NOMO-1 (cell line): ENCODE measurements at regions not wholly inside any gene's neighbourhood (a gene's known extent, or its start where the extent isn't known, plus 50 kb on each side); places are given as distances from the start of the nearest gene placed in this dataset.

Experiments
- DNase-seq, 2 experiments: peaks; one replicate each; lab custom pipeline; 2025; ENCODE audit not compliant: unreplicated experiment in 2 of 2; lab: John Stamatoyannopoulos, UW

DNA sequence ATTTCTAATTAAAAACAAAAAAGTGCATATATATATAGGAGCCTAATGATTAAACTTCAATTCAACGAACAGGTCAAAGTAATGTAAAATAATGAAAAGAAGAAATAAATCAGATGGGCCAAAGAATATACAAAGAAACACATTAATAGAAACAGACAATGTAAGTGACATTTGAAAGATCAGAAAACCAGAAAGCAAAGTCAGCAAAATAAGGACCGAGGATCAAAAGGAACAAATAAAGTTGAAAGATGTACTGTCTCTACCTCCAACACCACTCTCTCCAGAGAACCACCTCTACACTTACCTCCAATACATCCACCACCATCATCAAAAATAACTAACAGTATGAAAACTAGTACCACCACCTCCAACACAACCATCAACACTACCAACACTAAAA, 1226.3 kb upstream of the NCAM2 start:
- no peak for DNase-seq

DNA sequence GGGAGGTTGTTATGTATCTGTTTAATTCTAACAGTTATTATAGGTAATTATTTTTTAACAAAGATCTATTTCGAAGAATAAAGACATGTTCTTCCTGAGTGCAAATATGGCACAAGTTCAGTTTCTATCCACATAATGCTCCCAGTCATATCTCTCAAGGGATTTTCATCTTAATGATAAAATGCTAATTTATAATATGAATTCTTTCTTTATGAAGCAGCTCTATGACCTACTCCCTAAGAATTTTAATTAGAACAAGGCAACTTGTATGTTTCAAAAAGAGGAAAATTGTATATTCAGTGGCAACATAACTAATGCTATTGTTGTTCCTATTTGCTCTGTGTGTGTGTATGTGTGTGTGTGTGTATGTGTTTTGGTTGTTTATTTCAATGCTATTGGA, 1222.1 kb upstream of the NCAM2 start:
- DNase-seq = no peak

DNA sequence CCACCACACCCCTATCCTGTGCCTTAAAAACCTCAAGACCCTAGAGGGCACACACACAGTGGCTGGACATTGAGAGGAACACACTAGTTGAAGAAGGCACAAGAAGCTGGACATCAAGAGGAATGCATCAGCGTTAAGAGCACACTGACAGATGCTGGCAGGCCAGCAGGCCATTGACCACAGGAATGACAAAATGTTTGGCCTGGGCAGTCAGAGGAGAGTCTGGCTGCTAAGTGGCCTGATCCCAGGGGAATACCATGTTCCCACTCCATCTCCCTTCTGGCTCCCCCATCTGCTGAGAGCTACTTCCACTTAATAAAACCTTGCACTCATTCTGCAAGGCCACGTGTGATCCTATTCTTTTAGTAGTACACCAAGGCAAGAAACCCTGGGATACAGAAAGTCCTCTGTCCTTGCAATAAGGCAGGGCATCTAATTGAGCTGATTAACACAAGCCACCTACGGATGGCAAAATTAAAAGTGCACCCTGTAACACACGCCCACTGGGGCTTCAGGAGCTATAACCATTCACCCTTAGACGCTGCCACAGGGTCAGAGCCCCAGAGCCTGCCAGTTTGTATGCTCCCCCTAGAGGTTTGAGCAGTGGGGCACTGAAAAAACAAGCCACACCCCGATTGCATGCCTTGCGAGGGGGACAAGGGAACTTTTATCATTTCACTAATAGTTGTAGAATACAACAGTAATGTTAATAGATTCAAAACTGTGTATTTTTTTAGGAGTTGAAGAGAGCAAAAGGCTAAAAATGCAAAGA, 1216.1 kb upstream of the NCAM2 start:
- DNase-seq = no peak

DNA sequence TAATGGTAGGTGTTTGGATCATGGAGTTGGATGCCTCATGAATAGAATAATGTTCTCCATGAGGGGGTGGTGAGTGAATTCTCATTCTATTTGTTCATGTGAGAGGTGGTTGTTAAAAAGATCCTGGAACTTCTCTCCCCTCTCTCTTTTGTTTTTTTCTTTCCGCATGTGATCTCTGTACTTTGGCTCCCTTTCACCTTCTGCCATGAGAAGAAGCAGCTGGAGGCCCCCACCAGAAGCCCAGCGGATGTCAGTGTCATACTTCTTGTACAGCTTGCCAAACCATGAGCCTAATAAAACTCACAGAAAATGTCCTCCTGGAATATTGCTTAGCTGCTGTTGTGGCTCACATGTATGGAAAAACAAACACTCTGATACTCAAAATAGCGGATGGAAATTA, 1212.3 kb upstream of the NCAM2 start:
- DNase-seq = no peak

DNA sequence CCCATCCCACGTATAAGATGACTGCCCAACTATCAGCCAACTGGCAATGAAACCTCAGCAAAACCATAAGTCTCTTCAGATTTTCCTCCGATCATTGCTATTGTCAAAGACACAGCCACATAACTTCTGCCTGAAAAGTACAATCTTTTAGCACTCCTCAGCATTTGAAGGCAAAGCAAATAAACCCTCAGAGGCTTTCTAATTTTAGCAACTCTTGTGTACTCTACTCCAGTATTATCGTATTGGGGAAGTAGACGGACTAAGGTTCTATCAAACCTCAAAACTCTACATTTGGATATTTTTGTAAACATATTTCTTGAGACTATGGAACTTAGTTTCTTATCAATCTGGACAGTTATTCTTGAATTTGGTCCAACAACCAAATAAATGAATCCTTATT, 1206.2 kb upstream of the NCAM2 start:
- DNase-seq = no peak

DNA sequence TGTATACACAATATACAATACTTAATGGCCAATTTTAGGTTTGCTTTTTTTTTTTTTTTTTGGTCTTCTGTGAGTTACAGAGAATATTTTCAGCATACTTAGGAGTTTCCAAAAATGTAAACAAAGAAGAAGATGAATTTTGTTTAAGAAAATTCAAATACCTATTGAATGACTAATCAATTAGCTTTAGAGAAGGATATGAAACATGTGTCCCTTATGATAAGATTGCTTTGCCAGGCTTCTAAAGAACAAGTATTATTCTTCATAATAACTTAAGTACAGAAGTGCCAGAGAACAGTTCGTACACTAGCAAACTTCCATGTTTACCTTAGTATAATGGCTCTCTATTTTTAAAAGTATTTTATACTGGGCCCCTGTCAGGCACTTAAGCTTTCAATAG, 1191.0 kb upstream of the NCAM2 start:
- DNase-seq = no peak

DNA sequence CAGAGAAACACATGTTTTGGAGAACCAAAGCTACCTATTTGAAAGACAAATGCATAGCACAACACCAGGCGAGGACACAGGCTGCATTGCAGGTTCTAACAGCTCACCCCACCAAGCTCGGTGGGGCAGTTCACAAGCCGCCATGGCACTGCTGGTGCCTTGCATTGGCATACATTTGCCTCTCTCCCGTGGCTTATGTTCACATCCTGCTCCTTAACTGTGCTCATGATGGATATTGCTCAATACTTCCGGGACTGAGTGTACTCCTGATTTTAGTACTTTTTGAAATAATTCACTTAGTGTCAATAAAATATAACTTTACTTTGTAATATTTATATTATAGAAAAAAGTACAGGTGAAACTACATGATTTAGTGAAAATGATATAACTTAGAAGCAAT, 1187.4 kb upstream of the NCAM2 start:
- DNase-seq = no peak

DNA sequence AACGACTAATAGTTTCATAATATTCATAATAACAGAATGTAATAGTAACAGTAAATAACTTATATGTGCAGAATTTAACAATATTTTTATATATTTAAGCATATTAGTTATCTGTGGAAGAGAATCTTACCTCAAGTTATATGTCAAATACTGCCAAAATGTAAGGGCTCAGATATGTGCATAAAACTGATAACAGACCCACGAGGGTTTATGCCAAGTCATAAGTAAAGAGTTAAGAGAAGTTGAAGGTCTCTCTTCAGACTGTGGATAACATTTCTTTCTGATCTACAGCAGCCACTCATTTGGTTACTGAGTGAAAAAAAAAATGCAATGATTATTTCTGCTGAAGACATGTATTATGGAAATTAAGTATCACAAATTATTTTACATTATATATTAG, 1167.8 kb upstream of the NCAM2 start:
- no peak for DNase-seq

DNA sequence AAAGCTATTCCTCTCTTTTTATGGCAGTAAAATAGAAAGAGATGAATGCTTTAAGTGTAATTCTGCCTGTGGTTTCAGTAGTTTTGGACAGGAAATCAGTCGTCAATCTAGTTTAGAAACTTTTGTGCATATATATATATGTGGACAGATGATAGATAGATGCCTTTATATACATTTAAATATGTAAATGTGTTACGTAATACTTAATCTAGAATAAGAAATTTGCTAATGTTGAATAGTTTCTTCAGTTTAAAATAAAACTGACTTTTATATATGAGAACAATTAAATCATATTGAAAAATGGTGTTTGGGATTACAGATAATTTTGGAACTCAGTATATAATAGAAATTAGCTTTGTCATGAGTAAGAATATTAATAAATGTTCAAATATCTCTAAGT, 1165.7 kb upstream of the NCAM2 start:
- no peak for DNase-seq

DNA sequence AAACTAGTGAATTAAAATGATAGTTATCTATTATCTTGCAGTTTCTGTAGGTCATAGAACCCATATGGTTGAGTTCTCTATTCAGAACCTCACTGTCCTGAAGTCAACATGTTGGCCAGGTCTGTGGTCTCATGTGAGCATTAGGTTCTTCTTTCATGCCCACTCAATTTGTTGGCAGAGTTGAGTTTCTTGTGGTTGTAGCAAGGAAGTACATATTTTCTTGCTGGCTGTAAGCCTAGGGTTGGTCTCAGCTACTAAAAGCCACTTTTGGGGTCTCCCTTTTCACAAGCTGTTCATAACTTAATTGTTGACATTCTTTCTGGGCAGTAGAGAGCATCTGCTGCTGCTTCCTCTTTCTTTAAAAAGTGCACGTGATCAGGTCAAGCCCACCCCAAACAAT, 1165.1 kb upstream of the NCAM2 start:
- no peak for DNase-seq

DNA sequence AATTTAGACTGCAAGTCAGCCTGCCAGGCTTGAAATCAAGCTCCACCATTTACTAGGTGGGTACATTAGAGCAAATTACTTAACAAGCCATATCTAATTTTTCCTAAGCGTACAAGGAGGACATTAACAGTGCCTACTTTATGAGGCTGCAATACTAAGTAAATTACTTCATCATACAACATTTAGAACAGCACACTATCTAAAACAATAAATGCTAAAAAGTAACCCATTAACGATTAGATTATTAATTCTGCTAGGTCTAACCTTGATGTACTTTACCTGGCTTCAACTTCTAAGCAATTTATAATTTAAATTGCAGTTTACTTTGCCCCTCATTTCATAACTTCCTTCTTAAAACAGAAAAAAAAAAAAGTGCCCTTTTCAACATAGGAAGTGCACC, 1155.6 kb upstream of the NCAM2 start:
- DNase-seq = no peak

DNA sequence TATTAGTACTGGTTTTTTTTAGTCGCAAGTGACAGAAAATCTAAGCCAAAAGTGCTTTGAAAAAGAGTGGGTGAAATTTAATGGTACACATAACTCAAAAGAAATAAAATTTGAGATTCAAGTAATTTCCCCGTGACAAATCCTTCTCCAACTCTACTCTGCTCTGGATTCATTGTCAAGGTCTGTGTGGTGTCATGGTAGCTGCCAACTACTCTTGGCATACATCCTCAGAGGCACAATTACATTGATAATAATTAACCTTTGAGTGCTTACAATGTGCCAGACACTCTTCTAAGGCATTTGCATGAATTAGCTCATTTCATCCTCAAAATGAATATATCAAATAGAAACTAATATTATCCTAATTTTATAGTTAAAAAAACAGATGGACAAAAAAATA, 1153.9 kb upstream of the NCAM2 start:
- DNase-seq = no peak

DNA sequence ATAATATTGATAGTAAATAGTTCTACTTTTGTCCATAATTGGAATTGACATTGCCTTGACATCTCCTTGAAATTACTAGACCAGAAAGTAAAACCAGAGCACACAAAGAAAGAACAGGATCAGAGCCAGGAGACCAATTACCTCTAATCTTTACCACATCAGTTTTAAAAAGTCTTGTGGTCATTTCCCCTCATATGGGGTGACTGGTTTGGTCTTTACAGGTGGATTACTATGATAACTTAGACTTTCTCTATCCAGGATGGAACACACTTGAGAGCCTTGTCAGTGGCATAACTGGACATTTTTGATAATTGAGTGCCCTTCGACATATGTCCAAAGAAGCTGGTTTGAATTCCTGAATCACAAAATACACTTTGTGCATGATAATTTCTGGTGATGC, 1148.1 kb upstream of the NCAM2 start:
- DNase-seq = no peak

DNA sequence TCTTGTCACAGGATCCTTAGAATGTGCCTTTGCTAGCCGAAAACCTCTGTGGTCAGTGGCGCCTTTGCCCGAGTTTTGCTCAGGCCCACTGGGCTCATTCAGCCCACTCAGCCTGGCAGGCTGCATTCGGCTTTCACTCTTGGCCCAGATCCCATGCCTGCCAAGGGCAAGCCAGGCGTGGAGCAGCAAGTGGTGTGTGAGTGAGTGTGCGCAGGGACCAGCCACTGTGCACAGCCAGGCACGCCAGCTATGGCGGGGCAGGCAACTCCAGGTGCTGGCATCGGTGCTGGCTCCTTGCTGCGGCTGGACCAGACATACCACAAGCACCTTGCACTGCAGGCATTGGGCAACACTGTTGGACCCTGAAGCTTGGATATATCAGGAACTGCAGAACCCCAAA, 1145.1 kb upstream of the NCAM2 start:
- DNase-seq = no peak

DNA sequence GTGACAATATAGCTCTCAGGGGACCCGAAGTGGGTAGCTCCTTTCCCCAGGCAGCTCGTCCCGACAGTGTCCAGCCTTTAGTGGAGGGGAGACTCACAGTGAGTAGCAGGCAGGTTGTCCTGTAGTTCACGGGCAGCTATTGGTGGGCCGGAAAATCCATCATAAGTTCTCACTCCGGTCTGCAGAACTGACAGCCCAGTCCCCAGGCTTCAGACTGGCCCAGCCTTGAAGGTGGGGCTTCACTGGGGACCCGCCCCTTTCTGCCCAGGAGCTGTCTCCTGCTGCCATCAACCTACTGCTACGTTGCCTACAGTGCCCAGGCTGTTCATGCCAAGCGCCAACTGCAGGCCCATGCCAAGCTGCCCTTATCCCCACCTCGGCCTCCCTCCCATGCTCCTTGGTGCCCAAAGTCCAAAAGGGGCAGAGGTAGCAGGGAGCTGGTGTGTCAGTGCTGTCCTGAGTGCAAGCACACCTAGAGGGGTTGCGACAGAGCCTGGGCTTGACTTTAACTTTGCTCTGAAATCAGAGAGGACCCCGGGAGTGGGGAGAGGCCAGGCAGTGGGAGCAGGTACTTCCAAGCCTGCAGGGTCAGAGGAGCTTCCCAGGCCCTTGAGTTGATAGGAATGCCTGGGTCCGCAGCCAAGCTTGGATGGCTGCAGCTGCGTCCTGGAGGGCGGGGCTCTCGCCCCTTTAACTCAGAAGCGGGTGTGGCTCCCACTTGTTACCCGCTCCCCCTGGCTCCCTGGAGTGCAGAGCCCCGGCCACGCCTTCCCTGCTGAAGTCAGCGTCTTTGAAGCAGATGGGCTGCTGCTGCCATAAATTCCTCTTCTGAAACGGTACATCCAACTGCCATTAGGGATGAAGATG, 1144.3 kb upstream of the NCAM2 start:
- no peak for DNase-seq

DNA sequence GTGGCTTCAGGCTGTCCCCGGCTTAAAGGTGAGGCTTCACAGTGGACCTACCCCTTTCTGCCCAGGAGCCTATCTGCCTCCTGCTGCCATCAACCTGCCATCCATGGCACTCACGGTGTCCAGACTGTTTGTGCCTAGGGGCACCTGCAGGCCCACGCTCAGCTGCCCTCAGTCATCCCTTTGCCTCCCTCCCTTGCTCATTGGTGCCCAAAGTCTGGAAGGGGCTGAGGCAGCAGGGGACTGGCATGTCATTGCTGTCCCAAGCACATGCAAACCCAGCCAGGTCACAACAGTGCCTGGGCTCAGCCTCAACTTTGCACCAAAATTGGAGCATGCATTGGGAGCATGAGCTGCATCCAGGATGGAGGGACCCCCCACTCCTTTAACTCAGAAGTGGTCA, 1142.7 kb upstream of the NCAM2 start:
- DNase-seq = no peak

DNA sequence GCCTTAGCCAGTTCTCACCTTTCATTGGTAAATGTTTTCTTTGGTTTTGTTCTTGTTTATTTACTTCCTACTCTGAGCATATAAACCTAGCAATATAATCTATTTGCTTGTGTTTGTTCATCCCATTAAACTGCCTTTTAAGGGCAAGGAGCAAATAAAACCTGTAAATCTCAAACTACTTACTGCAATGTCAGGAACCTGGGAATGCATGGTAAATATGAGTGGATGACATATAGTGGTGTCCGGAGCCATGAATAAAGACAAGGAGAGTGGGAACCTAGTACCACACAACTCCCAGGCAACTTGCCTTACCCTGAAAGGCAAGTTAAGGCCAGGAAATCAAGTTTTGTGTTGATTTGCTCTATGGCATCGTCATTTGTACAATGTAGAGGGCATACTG, 1133.7 kb upstream of the NCAM2 start:
- no peak for DNase-seq

DNA sequence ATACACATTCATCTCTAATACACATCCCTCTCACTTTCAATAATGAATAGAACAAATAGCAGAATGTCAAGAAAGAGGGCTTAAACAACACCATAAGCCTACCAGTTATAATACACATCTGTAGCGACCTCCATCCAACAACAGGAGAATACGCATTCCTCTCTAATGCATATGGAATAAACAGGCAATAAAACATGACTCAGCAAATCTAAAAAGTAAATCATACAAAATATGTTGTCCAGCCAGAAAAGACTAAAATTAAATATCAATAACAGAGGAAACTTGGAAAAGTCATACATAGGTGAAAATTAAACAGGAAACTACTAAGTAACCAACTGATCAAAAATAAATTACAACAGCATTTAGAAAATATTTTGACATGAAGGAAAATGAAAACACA, 1127.5 kb upstream of the NCAM2 start:
- DNase-seq = no peak

DNA sequence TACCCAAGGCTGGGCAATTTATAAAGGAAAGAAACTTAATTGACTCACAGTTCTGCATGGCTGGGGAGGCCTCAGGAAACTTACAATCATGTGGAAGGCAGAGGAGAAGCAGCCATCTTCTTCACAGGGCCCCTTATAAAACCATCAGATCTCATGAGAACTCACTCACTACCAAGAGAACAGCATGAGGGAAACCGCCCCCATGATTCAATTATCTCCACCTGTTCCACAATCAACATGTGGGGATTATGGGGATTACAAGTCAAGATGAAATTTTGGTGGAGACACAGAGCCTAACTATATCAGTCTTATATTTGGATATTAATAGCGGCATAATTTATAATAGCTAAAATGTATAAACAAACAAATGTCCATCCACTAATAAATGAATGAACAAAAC, 1123.7 kb upstream of the NCAM2 start:
- DNase-seq = no peak

DNA sequence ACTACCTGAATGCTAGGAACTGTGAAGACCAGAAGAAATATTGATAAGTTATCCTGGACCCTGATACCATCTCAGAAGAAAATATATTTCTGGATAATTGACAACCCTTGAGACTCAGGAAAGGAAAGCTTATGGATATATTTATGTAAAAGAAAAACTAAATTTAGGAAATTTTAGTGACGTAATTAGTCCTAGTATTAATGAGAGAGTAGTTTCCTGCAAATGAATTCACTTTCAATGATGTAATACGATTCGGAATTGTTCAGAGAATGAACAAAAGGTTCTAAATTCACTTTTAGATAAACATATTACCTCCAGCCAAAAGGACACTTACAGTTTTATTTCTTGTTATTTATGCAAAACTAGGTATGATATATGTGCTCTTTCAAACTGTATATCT, 1120.1 kb upstream of the NCAM2 start:
- DNase-seq = no peak

DNA sequence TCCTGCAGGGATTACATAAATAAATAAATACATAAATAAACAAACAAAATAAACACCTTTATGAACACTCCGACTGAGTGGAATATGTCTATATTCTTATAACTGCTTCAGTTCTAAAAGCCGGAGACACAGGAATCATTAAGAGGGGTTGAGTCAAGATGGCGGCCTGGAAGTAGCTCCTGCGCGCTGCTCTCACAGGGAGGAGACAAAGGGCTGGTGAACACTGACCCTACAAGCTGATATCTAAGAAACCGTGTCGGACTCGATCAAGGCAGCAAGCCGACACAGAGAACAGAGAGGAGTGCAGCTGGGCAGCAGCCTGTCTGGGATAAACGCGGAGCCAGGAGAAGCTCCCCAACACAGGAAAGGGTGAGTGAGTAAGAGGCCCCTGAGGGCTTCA, 1098.6 kb upstream of the NCAM2 start:
- DNase-seq = no peak

DNA sequence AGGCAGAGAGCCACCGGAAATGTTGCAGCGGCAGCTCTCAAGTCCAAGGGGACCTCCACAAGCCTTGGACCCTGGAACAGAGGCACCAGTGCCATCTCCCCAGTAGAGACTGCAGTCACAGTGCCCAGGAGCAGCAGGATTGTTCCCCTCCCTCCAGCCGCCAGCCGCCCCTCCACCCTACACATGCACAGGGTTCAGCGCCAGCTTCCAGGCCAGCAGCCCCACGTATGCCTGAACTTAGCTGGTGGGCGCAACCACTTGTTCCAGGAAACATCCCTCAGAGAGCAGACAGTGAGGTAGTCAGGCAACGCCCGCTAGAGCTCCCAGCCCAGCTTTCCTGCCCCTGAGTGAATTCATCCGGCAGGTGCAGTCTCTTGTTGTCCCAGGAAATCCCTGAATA, 1098.1 kb upstream of the NCAM2 start:
- no peak for DNase-seq
